ENCODE measurements at regions not wholly inside any gene's neighbourhood (a gene's known extent, or its start where the extent isn't known, plus 50 kb on each side); places are given as distances from the start of the nearest gene placed in this dataset.

- Histone ChIP-seq H3K9me2 (ENCODE audit: insufficient read depth) (no peaks in the 10 kb centered on the region), H3K27ac (no peak overlapping the region), H3K4me3 (no peak overlapping the region), H3K27me3 (ENCODE audit: insufficient read depth, low read depth) (no peaks in the 10 kb centered on the region), H3K4me2 (no peak overlapping the region), H3K36me3 (ENCODE audit: low read depth) (no peaks in the 10 kb centered on the region), H3K9me3 (ENCODE audit: insufficient read depth, low read depth) (no peaks in the 10 kb centered on the region), H3K4me1 (replicated peaks; ENCODE audit: insufficient read depth) (no peaks in the 10 kb centered on the region), H2AFZ (no peak overlapping the region), H3K79me2 (ENCODE audit: low read depth) (no peaks in the 10 kb centered on the region), H4K20me1 (ENCODE audit: insufficient read depth) (no peaks in the 10 kb centered on the region), H3F3A (ENCODE audit: insufficient read depth, low read depth) (no peaks in the 10 kb centered on the region)
- intact Hi-C loops (cut with micrococcal nuclease; ENCODE audit: unreplicated experiment), result no loop called here
- BruUV-seq (replicated peaks), result no TSS peak
- ChIA-PET CTCF (no interaction called here), POLR2A (ENCODE audit: unreplicated experiment) (no interaction called here)
- DNase-seq, result no peak
- TF ChIP-seq CTCF (conservative IDR thresholded peaks at IDR 0.05) (no peak), EZH2 (IDR thresholded peaks at IDR 0.05; ENCODE audit: low read depth) (no peak)
Measured at GRCh38 chr11:56819916-56820315, 71.4 kb upstream of the OR9G4 start.

GRCh38 chr11:56817661-56818060, 69.2 kb upstream of the OR9G4 start:
- POLR2A ChIA-PET (ENCODE audit: unreplicated experiment), result no interaction called here
- DNase-seq, result no peak
- Histone ChIP-seq H3K79me2 (ENCODE audit: low read depth) (no peaks in the 10 kb centered on the region), H2AFZ (peak overlapping the region; percentile 10; the same call in 1 of the 2 replicates), H3K4me3 (no peak overlapping the region), H3K4me2 (no peak overlapping the region), H3F3A (ENCODE audit: insufficient read depth, low read depth) (no peaks in the 10 kb centered on the region), H3K4me1 (replicated peaks; ENCODE audit: insufficient read depth) (no peaks in the 10 kb centered on the region), H3K27me3 (ENCODE audit: insufficient read depth, low read depth) (no peaks in the 10 kb centered on the region), H3K27ac (no peak overlapping the region), H3K9me3 (ENCODE audit: insufficient read depth, low read depth) (no peaks in the 10 kb centered on the region), H4K20me1 (ENCODE audit: insufficient read depth) (no peaks in the 10 kb centered on the region), H3K36me3 (ENCODE audit: low read depth) (no peaks in the 10 kb centered on the region), H3K9me2 (ENCODE audit: insufficient read depth) (no peaks in the 10 kb centered on the region)
- CTCF ChIA-PET, result no interaction called here
- TF ChIP-seq EZH2 (IDR thresholded peaks at IDR 0.05; ENCODE audit: low read depth), result no peak
- intact Hi-C loops (cut with micrococcal nuclease; ENCODE audit: unreplicated experiment), result no loop called here
- BruUV-seq (replicated peaks), result no TSS peak

- DNase-seq, result no peak
- Histone ChIP-seq H3K9me3 (ENCODE audit: insufficient read depth, low read depth) (no peaks in the 10 kb centered on the region), H3K36me3 (ENCODE audit: low read depth) (no peaks in the 10 kb centered on the region), H3K27ac (no peak overlapping the region), H2AFZ (no peak overlapping the region), H3K9me2 (ENCODE audit: insufficient read depth) (no peaks in the 10 kb centered on the region), H3K4me1 (replicated peaks; ENCODE audit: insufficient read depth) (no peaks in the 10 kb centered on the region), H3F3A (ENCODE audit: insufficient read depth, low read depth) (no peaks in the 10 kb centered on the region), H3K4me3 (no peak overlapping the region), H4K20me1 (ENCODE audit: insufficient read depth) (no peaks in the 10 kb centered on the region), H3K4me2 (no peak overlapping the region), H3K27me3 (ENCODE audit: insufficient read depth, low read depth) (no peaks in the 10 kb centered on the region), H3K79me2 (ENCODE audit: low read depth) (no peaks in the 10 kb centered on the region)
- no TSS peak for BruUV-seq (replicated peaks)
- intact Hi-C loops (cut with micrococcal nuclease; ENCODE audit: unreplicated experiment), result no loop called here
- ChIA-PET CTCF (no interaction called here), POLR2A (ENCODE audit: unreplicated experiment) (no interaction called here)
- TF ChIP-seq CTCF (conservative IDR thresholded peaks at IDR 0.05), result no peak
- no peak for TF ChIP-seq EZH2 (IDR thresholded peaks at IDR 0.05; ENCODE audit: low read depth)
Measured at GRCh38 chr11:56816259-56816658, 67.8 kb upstream of the OR9G4 start.

GRCh38 chr11:56808326-56808725, 59.8 kb upstream of the OR9G4 start:
- H3K36me3 ChIP-seq (ENCODE audit: low read depth), result no peaks in the 10 kb centered on the region
- H3K4me2 ChIP-seq, result no peak overlapping the region
- no peaks in the 10 kb centered on the region for H3K9me2 ChIP-seq (ENCODE audit: insufficient read depth)
- BruUV-seq (replicated peaks), result no TSS peak
- no peaks in the 10 kb centered on the region for H3K4me1 ChIP-seq (replicated peaks; ENCODE audit: insufficient read depth)
- no peak overlapping the region for H3K4me3 ChIP-seq
- no peak for DNase-seq
- ChIA-PET CTCF (no interaction called here), POLR2A (ENCODE audit: unreplicated experiment) (no interaction called here)
- TF ChIP-seq EZH2 (IDR thresholded peaks at IDR 0.05; ENCODE audit: low read depth), result no peak
- no peak for TF ChIP-seq CTCF (conservative IDR thresholded peaks at IDR 0.05)
- no peaks in the 10 kb centered on the region for H3K79me2 ChIP-seq (ENCODE audit: low read depth)
- intact Hi-C loops (cut with micrococcal nuclease; ENCODE audit: unreplicated experiment), result no loop called here
- no peaks in the 10 kb centered on the region for H3K9me3 ChIP-seq (ENCODE audit: insufficient read depth, low read depth)
- no peaks in the 10 kb centered on the region for H3K27me3 ChIP-seq (ENCODE audit: insufficient read depth, low read depth)
- H3K27ac ChIP-seq, result no peak overlapping the region
- H4K20me1 ChIP-seq (ENCODE audit: insufficient read depth), result no peaks in the 10 kb centered on the region
- no peak overlapping the region for H2AFZ ChIP-seq
- H3F3A ChIP-seq (ENCODE audit: insufficient read depth, low read depth), result no peaks in the 10 kb centered on the region
